ENCODE measurements at regions not wholly inside any gene's neighbourhood (a gene's known extent, or its start where the extent isn't known, plus 50 kb on each side); places are given as distances from the start of the nearest gene placed in this dataset.

DNA sequence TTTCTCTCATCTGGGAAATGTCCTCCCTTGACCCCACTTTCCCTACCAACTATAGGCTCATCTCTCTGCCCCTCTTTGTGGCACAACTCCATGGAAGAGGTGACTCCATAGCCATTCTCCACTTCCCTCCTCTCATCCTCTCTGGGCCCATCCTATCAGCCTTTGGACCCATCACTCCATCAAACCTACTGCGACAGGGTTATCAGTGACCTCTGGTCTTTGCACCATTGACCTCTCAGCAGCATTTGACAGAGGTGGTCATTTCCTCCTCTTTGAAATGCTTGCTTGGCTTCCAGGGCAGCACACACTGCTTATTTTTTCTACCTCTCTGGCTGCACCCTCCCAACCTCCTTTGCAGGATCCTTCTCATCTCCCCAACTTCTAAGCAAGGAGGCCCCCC lies 113.1 kb upstream of the SLC25A36 start:
- no peak for DNase-seq (ENCODE audit: extremely low spot score)
- TF ChIP-seq FOXM1 (IDR thresholded peaks at IDR 0.05; ENCODE audit: borderline replicate concordance) = no peak
- no peak for TF ChIP-seq FOXK2 (IDR thresholded peaks at IDR 0.05)
- ChIA-PET CTCF (no interaction called here), POLR2A (no interaction called here)

DNA sequence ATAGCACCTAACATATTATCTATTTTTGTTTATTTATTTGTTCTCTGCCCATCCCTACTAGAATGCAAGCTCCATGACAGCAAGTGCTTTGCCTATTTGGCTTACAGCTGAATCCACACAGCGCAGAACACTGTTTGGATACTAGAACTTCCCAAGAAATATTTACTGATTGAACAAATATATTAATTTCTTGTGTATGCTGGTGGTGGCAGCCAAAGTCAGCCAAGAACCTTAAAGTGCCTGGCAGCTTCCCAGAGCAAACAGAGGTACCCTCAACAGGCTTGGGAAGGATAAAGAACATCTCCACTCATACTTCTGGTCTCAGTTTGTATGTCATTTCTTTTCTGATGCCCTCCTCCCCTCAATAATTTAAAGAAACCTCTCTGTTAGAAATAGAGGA lies 111.8 kb upstream of the SLC25A36 start:
- CTCF ChIA-PET = interaction anchor here (0.6 kb wide), 1 partner anchor 18 kb away, joined by 5 read pairs; no protein-coding TSS in a partner anchor
- POLR2A ChIA-PET = no interaction called here
- TF ChIP-seq CTBP1 (IDR thresholded peaks at IDR 0.05; ENCODE audit: borderline replicate concordance) (no peak), HDGF (IDR thresholded peaks at IDR 0.05; ENCODE audit: borderline replicate concordance) (no peak), ZNF384 (IDR thresholded peaks at IDR 0.05) (no peak), BHLHE40 (IDR thresholded peaks at IDR 0.05; ENCODE audit: borderline replicate concordance) (no peak), TARDBP (IDR thresholded peaks at IDR 0.05) (no peak), FOXA1 (IDR thresholded peaks at IDR 0.05) (no peak), FOXM1 (IDR thresholded peaks at IDR 0.05; ENCODE audit: borderline replicate concordance) (no peak), ELF4 (IDR thresholded peaks at IDR 0.05) (no peak), SUZ12 (IDR thresholded peaks at IDR 0.05) (no peak), ARNT (IDR thresholded peaks at IDR 0.05) (no peak)
- no peak for DNase-seq (ENCODE audit: extremely low spot score)

DNA sequence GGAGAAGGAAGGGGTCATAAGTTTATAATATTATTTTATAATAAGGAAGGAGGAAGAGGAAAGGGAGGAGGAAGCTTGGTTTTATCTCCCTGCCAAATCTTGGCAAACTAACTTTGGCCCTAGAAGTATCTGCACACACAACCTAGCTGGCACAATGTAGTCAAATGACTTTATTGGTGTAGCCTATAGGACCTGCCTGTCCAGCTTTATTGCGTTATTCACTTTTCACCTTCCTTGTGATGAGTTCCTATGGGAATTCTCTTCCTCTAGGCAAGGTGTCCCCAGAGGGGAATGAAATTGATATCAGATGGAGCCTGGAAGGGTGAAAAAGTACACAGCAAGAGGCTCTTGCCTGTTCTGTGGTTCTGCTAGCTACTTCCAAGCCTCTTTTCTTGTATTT lies 111.2 kb upstream of the SLC25A36 start:
- CTCF ChIA-PET = no interaction called here

DNA sequence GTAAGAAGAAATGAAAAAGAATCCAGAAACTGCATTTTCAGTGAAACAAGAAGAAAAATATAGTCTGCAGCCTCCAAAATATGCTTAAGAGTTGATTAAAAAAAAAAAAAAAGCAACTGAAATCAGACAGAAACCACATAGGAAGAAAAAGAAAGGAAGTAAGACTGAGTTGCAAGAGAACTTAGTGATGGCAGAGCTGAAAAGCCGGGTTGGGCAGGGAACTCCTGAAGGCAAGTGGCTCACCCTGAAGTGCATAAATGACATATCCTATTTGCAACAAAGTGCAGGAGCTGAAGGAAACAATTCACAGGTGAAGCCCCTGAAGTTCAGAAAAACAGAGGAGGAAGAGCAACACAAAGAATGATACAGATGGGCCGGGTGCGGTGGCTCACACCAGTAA lies 108.8 kb upstream of the SLC25A36 start:
- no peak for DNase-seq (ENCODE audit: extremely low spot score)
- ChIA-PET CTCF (no interaction called here), POLR2A (no interaction called here)
- no peak for TF ChIP-seq FOXM1 (IDR thresholded peaks at IDR 0.05; ENCODE audit: borderline replicate concordance)
- no peak for TF ChIP-seq ELF4 (IDR thresholded peaks at IDR 0.05)
- no peak for TF ChIP-seq ZNF384 (IDR thresholded peaks at IDR 0.05)

More for the DNA sequence above, 111.2 kb upstream of the SLC25A36 start:
- TF ChIP-seq ARNT (IDR thresholded peaks at IDR 0.05) (no peak), SUZ12 (IDR thresholded peaks at IDR 0.05) (no peak), FOXA1 (IDR thresholded peaks at IDR 0.05) (no peak), ZNF384 (IDR thresholded peaks at IDR 0.05) (no peak), TARDBP (IDR thresholded peaks at IDR 0.05) (no peak), CTBP1 (IDR thresholded peaks at IDR 0.05; ENCODE audit: borderline replicate concordance) (no peak), NFRKB (IDR thresholded peaks at IDR 0.05) (no peak), FOXK2 (IDR thresholded peaks at IDR 0.05) (no peak), L3MBTL2 (conservative IDR thresholded peaks at IDR 0.05) (no peak), ELF4 (IDR thresholded peaks at IDR 0.05) (no peak), LEF1 (IDR thresholded peaks at IDR 0.05; ENCODE audit: borderline replicate concordance) (no peak), SP1 (IDR thresholded peaks at IDR 0.05) (no peak), FOXM1 (IDR thresholded peaks at IDR 0.05; ENCODE audit: borderline replicate concordance) (no peak), BHLHE40 (IDR thresholded peaks at IDR 0.05; ENCODE audit: borderline replicate concordance) (no peak), HDGF (IDR thresholded peaks at IDR 0.05; ENCODE audit: borderline replicate concordance) (no peak)
- TF ChIP-seq, protein P1, sequence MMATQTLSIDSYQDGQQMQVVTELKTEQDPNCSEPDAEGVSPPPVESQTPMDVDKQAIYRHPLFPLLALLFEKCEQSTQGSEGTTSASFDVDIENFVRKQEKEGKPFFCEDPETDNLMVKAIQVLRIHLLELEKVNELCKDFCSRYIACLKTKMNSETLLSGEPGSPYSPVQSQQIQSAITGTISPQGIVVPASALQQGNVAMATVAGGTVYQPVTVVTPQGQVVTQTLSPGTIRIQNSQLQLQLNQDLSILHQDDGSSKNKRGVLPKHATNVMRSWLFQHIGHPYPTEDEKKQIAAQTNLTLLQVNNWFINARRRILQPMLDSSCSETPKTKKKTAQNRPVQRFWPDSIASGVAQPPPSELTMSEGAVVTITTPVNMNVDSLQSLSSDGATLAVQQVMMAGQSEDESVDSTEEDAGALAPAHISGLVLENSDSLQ (IDR thresholded peaks at IDR 0.05) = no peak
- POLR2A ChIA-PET = no interaction called here
- DNase-seq (ENCODE audit: extremely low spot score) = no peak

DNA sequence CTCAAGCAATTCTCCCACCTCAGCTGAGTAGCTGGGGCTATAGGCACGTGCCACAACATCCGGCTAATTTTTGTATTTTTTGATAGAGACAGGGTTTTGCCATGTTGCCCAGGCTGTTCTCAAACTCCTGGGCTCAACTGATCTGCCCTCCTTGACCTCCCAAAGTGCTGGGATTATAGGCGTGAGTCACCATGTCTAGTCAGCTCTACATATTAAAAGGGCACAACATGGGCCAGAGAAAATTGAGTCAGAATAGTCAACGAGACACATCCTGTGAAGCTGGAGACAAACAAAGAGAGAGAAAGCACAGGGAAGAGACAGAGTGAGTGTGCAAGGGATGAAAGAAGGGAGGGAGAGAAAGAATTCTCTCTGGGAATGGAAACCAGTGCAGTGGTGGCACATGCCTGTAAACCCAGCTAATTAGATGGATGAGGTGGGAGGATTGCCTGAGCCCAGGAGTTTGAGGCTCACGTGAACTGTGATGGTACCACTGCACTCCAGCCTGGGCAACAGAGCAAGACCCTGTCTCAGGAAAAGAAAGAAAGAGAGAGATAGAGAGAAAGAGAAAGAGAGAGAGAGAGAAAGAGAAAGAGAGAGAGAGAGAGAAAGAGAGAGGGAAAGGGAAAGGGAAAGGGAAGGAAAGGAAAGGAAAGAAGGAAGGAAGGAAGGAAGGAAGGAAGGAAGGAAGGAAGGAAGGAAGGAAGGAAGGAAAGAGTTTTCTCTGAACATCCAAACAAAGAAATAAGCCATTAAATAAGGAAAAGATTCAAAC lies 107.2 kb upstream of the SLC25A36 start:
- ChIA-PET CTCF (interaction anchor here (0.6 kb wide), 1 partner anchor 164 kb away, joined by 3 read pairs; no protein-coding TSS in a partner anchor), POLR2A (no interaction called here)
- no peak for DNase-seq (ENCODE audit: extremely low spot score)
- TF ChIP-seq ELF4 (IDR thresholded peaks at IDR 0.05) (no peak), FOXM1 (IDR thresholded peaks at IDR 0.05; ENCODE audit: borderline replicate concordance) (no peak), NFRKB (IDR thresholded peaks at IDR 0.05) (no peak), TARDBP (IDR thresholded peaks at IDR 0.05) (no peak), LEF1 (IDR thresholded peaks at IDR 0.05; ENCODE audit: borderline replicate concordance) (no peak), SUZ12 (IDR thresholded peaks at IDR 0.05) (no peak), FOXA1 (IDR thresholded peaks at IDR 0.05) (no peak), SP1 (IDR thresholded peaks at IDR 0.05) (no peak), ZNF384 (IDR thresholded peaks at IDR 0.05) (no peak), CTBP1 (IDR thresholded peaks at IDR 0.05; ENCODE audit: borderline replicate concordance) (no peak)

DNA sequence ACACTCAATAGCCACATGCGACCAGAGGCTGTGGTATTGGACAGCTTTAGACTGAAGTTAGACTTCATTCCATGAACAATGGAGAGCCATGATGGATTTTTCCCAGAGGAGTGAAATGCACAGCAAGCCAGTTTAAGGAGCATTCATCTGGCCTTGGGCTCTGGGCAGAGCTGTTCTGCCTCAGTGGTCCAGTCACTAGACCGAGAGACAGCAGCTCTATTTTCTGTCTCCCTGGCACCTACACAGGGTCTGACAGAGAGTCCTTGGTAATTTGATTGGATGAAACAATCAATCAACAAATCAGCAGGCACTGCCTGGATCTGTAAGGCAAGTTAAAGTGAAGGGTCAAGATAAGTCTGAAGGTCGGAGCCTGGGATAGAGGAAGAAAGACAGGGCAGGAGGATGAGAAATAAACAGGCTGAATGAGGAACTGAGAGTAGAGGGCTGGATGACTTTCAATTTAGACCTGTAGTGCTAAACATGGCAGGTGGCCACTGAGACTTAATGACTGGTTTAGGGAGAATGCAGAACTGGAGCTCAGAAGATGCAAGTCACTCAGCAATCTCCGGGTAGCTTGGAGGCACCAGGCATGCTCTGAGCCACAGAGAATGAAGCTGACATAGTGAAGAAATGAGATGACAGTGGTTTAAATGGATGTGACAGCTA lies 98.5 kb upstream of the SLC25A36 start:
- TF ChIP-seq SUZ12 (IDR thresholded peaks at IDR 0.05) (no peak), ELF4 (IDR thresholded peaks at IDR 0.05) (no peak), SP1 (IDR thresholded peaks at IDR 0.05) (no peak), NFRKB (IDR thresholded peaks at IDR 0.05) (no peak), HDGF (IDR thresholded peaks at IDR 0.05; ENCODE audit: borderline replicate concordance) (no peak), TARDBP (IDR thresholded peaks at IDR 0.05) (no peak), ZNF384 (IDR thresholded peaks at IDR 0.05) (no peak), FOXK2 (IDR thresholded peaks at IDR 0.05) (no peak), BHLHE40 (IDR thresholded peaks at IDR 0.05; ENCODE audit: borderline replicate concordance) (no peak), FOXA1 (IDR thresholded peaks at IDR 0.05) (no peak), FOXM1 (IDR thresholded peaks at IDR 0.05; ENCODE audit: borderline replicate concordance) (no peak), L3MBTL2 (conservative IDR thresholded peaks at IDR 0.05) (no peak), ARNT (IDR thresholded peaks at IDR 0.05) (no peak), LEF1 (IDR thresholded peaks at IDR 0.05; ENCODE audit: borderline replicate concordance) (no peak), CTBP1 (IDR thresholded peaks at IDR 0.05; ENCODE audit: borderline replicate concordance) (no peak)
- TF ChIP-seq, protein P1 (IDR thresholded peaks at IDR 0.05) = no peak
- POLR2A ChIA-PET = no interaction called here
- no peak for DNase-seq (ENCODE audit: extremely low spot score)
- CTCF ChIA-PET = no interaction called here
